GM12892 (cell line): ENCODE measurements at regions not wholly inside any gene's neighbourhood (a gene's known extent, or its start where the extent isn't known, plus 50 kb on each side); places are given as distances from the start of the nearest gene placed in this dataset.

Experiments used
- POLR2A ChIP-seq: IDR thresholded peaks from 2 replicates; pipeline ENCODE4 v1.6.1; 2011; ENCODE audit warnings: low read depth, low read length, control low read depth
- POLR2AphosphoS5 ChIP-seq: IDR thresholded peaks from 2 replicates; pipeline ENCODE4 v1.6.1; 2011; ENCODE audit warnings: low read depth, low read length, control low read depth
- TAF1 ChIP-seq: IDR thresholded peaks from 2 replicates; pipeline ENCODE4 v1.6.1; 2011; ENCODE audit warnings: low read depth, mild to moderate bottlenecking, control low read depth, low read length, borderline replicate concordance

DNA sequence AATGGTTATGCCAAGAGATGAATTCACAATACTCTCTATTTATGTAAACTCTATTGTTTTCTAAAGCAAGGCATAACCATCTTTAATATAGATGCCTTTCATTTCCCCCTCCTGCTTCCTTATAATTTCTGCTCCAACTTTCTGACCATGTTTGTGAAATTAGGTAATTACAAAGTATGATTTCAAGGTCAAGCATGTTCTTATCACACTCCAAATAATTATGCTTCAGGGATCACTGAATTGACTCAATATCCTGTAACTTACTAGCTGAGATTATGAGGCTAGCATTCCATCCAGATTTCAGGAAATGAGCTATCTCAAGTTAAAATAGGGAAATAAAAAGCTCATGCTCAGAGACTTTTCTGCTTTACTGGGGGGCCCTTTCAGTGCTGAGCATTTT, 655.9 kb upstream of the IGFBP3 start:
- TF ChIP-seq POLR2AphosphoS5 (no peak), POLR2A (no peak), TAF1 (no peak)
